ENCODE measurements at regions not wholly inside any gene's neighbourhood (a gene's known extent, or its start where the extent isn't known, plus 50 kb on each side); places are given as distances from the start of the nearest gene placed in this dataset.

DNA sequence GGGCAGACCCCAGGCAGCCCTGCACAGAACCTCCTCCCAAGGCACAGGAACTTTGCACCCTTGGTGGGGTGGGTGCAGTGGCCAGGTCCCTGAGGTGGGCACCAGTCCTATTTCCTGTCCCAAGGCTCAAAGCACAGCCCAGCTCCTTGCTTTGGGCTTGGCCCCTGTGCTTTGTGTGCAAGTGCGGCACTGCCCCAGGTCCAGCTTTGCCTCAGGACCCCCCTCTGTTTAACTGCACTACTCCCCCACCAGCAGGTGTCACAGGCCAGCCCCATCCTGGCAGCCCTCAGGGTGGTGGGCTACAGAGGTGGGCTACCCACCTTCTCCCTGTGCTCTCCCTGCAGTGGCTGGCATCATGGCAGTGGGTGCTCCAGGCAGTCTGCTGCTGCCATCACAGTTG lies 2469.0 kb downstream of the PCDH7 start:
- intact Hi-C loops (cut with DNase I): no loop called here
- DNase-seq (no peak), ATAC-seq (no peak)

DNA sequence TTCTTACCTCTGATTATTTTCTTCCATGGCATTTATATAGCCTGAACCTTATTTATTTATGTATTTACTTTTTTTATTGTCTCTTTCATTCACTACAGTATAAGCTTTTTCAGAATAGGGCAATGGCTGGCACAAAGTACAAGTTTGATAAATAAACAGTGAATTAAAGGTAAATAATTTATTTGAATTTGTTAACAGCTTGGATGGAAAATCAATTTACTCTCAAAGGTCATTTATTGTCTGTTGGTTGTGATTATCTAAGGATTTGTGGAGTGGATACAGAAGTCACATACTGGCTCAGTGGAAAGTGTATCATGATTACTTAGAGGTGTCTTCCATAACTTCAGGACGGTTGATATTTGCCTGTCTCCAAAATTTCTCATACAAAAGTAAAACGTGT lies 2472.9 kb downstream of the PCDH7 start:
- ATAC-seq (no peak), DNase-seq (no peak)
- intact Hi-C loops (cut with DNase I): no loop called here

DNA sequence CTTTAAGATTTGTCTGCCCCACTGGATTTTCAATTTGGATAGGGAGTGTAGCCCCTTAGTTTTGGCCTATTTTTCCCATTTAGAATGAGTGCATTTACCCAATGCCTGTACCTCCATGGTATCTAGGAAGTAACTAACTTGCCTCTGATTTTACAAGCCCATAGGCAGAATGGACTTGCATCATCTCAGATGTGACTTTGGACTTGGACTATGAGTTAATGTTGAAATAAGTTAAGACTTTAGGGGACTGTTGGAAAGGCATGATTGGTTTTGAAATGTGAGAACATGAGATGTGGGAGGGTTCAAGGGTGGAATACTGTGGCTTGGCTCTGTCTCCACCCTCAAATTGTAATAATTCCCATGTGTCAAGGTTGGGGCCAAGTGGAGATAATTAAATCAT lies 2480.2 kb downstream of the PCDH7 start:
- DNase-seq: no peak
- no peak for ATAC-seq
- intact Hi-C loops (cut with DNase I): no loop called here

DNA sequence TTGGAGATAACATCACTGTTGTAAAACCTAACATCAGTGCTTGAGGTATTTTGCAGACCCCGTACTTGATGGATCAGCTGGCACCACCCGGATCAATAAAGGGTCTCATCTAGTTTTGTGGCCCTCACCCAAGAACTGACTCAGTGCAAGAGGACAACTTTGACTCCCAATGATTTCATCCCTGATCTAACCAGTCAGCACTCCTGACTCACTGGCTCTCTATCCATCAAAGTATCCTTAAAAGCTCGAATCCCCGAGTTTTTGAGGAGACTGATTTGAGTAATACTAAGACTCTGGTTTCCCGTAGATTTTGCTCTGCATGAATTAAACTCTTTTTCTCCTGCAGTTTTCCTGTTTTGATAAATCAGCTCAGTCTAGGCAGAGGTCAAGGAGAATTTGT lies 2498.1 kb downstream of the PCDH7 start:
- ATAC-seq (no peak), DNase-seq (no peak)
- intact Hi-C loops (cut with DNase I): no loop called here

DNA sequence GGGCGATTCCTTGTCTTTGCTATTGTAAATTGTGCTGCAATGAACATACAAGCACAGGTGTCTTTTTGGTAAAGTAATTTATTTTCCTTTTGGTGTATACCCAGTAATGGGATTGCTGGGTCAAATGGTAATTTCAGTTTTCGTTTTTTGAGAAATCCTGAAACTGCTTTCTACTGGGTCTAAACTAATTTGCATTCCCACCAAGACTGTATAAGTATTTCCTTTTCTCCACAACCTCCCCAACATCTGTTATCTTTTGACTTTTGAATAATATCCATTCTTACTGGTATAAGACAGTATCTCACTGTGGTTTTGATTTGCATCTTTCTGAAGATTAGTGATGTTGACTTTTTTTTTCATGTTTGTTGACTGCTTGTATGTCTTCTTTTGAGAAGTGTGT lies 2506.0 kb downstream of the PCDH7 start:
- intact Hi-C loops (cut with DNase I): no loop called here
- ATAC-seq: no peak

DNA sequence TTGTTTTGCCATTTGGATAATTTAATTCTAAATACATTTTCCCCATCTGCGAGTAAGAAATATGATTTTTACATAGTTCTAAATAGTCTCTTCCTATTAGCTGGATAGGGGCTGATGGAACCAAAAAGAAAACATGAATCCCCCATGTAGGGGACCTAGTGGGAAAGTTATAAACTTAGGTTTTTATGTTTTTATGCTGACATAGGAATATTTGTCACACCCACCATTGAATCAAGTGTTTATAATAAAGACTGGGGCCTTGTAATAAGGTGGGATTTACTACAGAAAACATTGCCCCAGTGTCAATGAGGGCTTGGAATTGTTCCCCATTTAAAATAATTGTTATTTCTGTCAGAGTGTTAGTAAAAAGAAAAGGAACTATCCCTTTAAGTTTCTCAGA lies 2506.6 kb downstream of the PCDH7 start:
- ATAC-seq (no peak), DNase-seq (no peak)
- intact Hi-C loops (cut with DNase I): no loop called here

More for the DNA sequence above, 2506.0 kb downstream of the PCDH7 start:
- no peak for DNase-seq

DNA sequence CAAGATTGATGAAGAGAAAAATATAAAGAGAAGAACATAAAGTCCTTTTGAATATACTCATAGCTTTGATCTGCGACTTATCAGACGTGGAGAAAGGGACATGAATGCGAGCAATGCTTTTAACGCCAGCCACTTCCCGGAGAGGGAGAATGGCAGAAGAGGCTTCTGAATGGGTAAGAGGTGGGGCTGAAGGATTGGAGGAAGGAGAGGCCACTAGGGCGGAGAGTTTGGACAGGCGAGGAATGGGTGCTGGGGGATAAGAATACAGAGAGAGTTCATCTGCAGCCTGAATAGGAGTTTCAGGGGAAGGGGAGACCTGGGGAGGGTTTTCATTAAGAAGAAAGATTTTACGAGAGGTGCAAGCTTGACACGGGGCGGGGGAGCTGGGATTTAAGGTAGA lies 2534.9 kb downstream of the PCDH7 start:
- DNase-seq (no peak), ATAC-seq (no peak)
- intact Hi-C loops (cut with DNase I): no loop called here

DNA sequence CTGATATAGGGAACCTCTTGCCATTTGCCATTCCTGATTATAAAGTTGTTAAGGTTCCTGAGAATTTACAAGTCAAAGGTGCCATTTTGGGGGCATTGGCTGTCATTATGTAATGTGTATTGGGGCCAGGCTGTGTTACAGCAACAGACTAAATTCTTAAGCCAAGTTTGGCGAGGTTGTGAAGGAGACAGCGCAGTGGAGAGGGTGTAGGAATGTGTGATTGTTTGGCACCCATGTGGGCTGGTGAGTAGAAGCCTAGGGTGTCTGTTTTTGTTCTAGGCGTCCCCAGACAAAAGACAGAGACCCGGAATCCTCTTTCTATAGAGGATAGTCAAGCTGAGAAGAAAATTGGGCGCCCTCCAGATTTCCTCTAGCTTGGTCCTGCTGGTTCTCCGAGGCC lies 2535.3 kb downstream of the PCDH7 start:
- DNase-seq: no peak
- ATAC-seq: no peak

DNA sequence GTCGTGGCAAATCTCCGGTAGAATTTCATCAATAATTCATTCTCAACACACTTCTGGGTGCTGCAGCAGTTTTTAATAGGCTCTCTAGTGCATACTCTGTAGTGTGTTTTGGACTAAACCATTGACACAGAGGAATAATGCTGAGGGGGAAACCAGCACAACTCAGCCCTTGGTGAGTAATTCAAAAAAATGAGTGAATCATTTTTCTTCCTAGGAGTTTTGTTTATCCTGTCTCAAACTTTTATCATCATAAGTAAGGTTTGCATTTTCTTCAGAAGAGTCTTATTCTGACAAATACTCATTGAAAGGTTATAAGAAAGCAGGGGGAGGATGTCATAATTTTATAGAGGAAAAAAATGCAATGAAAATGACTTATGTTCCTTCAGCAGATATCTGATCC lies 2542.7 kb downstream of the PCDH7 start:
- no peak for DNase-seq
- peak in 1 of 2 donors; percentile 74 for ATAC-seq
- intact Hi-C loops (cut with DNase I): no loop called here

More for the DNA sequence above, 2535.3 kb downstream of the PCDH7 start:
- intact Hi-C loops (cut with DNase I): no loop called here

DNA sequence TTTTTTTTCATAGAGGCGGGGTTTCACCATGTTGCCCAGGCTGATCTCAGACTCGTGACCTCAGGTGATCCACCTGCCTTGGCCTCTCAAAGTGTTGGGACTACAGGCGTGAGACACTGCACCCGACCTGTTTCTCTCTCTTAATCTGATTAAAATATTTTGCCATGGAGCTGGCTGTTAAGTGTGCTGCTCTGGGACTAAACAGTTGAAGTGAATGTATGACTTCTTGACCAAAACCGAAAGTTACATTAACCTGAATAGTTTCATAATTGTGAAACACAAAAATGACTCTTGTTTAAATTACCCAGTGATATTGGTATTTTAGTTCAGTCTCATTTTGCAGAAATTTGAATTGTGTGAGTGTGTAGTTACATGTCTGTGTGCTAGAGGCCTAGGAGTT lies 2548.6 kb downstream of the PCDH7 start:
- DNase-seq: no peak
- no peak for ATAC-seq

DNA sequence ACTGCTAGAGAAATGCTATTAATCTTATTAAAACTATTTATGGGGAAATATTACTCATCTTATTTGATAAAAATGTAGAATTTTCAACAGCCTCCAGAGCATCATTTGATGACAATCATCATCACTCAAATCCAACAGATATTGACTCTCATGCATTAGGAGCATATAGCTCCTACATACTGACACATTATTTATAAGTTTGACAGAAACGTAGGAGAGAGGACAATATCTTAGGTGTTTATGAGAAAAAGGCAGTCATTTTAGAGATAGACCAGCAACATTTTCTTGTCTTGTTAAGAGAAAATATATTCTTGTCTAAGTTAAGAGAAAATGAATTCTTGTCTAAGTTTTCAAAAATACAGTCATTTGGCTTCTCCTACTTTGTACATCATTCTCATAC lies 2550.2 kb downstream of the PCDH7 start:
- ATAC-seq: no peak

More for the DNA sequence above, 2548.6 kb downstream of the PCDH7 start:
- intact Hi-C loops (cut with DNase I): no loop called here

DNA sequence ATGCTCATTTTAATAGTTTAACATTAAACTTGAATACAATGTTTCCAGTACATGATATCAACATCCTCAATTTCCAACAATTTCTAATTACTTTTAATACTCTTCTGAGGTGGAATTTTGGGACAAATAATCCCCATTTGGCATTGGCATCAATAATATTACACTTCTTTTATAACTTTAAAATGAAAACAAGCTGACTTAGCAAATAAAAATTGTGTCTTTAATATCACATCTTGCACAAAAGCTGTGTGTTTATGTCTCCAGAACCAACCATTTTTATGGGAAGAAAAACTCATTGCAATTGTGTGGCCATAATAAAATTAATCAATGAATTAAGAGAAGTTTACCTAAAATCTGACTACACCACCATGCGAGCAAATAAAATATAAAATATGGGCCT lies 2552.6 kb downstream of the PCDH7 start:
- ATAC-seq (no peak), DNase-seq (no peak)
- intact Hi-C loops (cut with DNase I): no loop called here

More for the DNA sequence above, 2550.2 kb downstream of the PCDH7 start:
- intact Hi-C loops (cut with DNase I): no loop called here
- no peak for DNase-seq

DNA sequence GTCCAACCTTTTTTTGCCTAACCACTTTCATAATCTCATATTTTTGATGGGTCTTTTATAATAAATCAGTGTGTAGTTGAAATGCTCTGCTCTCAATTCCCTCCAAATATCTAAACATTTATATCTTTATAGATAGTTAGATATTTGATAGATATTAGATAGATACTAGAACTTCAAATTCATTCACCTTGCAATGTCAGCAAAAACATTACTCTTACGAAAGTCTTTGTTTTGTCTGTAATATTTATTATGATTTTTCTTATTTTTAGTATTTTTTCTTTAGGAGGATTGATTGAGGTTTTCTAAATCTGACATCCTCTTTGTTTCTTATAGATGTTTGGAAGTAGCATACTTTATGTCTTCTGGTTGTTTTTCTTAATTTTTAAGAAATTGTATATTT lies 2563.6 kb downstream of the PCDH7 start:
- intact Hi-C loops (cut with DNase I): no loop called here
- DNase-seq (no peak), ATAC-seq (no peak)

DNA sequence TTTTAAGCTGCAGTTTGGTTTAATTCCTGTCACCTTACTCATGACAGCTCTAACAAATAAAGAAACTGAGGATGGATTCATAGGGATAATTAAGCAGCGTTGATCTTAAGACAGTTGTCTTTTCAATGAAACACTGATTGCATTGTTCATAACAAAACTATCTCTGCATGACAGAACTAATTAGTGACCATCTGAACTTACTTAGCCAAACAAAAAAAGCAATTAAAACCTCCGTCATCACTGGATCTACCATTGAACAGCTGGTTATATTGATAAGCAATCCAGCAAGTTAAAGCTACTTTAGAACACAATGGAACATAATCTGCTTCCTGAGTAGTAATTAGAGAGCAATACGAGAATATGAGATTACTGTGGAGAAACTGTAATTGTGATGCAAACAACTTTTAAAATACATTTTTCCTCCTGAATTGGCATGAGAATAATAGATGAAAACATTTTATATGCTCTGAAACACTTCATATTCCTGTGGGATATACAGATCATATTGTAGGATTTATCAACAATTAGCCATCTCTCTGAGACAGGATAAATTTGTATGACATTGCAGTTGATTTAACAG lies 2576.8 kb downstream of the PCDH7 start:
- DNase-seq: no peak
- ATAC-seq: no peak
- intact Hi-C loops (cut with DNase I): no loop called here

DNA sequence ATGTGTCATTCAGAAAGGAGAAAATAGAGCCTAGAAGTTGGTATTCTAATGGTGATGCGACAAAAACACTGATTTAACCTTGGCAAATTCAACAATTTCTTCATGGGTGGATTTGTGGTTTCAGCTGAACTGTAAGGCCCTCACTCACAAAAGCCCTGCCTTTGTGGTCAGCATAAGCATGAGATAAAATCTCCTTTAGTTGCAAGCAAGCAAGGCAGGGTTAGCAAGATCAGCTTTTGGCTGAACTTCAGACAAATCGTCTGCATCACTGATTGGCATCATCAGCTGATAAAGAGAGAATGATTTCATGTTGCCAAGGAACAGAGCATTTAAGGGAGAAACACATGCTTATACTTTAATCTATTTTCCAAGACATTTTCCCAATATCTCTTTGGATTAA lies 2582.2 kb downstream of the PCDH7 start:
- ATAC-seq: no peak
- DNase-seq: no peak
- intact Hi-C loops (cut with DNase I): no loop called here

DNA sequence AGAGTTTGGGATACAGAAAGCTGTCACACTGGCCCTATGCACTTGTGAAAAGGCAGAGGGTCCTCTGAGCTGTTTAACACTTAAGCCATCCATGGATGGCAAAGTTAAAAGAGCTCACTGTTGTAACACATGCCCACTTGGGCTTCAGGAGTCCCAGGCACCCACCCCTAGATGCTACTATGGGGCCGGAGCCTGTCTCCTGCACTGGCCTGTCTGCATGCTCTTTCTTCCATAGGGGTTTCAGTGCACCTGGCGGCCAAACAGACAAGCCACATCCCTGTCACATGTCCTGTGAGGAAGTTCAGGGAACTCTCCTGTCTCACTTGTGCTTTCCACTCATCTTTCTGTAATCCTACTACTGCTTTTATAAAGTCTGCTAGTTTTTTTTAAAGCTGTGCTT lies 2586.0 kb downstream of the PCDH7 start:
- intact Hi-C loops (cut with DNase I): no loop called here
- ATAC-seq: no peak
- DNase-seq: no peak

DNA sequence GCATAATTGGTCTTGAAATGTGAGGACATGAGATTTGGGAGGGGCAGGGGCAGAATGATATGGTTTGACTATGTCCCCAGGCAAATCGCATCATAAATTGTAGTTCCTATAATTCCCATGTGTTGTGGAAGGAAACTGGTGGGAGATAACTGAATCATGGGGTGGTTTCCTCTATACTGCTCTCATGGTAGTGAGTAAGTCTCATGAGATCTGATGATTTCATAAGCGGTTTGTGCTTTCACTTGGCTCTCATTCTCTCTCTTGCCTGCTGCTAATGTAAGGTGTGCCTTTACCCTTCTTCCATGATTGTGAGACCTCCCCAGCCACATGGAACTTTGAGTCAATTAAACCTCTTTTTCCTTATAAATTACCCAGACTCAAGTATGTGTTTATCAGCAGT lies 2595.9 kb downstream of the PCDH7 start:
- intact Hi-C loops (cut with DNase I): no loop called here
- DNase-seq (no peak), ATAC-seq (no peak)

DNA sequence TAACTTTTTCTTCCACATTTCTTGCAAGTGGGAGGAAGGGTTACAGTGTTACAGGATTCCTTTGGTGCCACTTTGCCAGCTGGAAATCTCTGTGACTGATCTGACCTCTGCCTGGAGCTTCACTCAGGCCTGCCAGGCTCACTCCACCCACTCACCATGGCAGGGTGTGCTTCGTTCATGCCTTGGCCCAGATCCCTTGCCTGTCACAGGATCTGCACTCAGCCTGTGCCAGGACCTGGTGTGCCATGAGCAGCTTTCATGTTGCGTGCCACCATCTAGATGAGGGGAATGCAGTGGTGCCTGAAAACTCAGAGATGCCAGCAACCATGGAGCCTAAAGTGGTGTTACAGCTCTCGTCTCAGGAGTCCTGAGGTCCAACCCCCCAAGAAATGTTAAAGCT lies 2596.4 kb downstream of the PCDH7 start:
- ATAC-seq: no peak
- intact Hi-C loops (cut with DNase I): no loop called here
- no peak for DNase-seq

DNA sequence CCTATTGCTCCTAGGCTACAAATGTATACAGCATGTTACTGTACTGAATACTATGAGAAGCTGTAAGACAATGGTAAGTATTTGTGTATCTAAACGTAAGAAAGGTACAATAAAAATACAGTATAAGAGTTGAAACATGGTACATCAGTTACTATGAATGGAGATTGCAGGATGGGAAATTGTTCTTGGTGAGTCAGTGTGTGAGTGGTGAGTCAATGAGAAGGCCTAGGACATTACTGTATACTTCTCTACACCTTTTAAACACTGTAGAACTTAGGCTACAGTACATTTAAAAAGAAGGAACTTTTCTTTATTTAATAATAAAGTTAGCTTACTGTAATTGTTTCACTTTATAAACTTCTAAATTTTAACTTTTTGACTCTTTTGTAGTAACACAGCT lies 2603.2 kb downstream of the PCDH7 start:
- intact Hi-C loops (cut with DNase I): no loop called here
- ATAC-seq (no peak), DNase-seq (no peak)

DNA sequence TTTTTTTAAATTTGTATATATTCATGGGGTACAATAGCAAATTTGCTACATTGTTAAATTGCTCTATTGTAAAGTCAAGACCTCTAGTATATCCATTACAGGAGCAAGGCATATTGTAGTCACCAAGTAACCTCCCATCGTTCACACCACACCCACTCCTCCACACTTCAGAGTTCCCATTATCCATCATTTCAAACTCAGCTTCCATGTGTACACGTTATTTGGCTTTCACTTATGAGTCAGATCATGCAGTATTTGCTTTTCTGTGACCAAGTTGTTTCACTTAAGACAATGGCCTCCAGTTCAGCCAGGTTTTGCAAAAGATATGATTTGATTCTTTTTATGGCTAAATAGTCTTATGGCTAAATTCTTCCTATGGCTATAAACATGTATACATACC lies 2614.2 kb downstream of the PCDH7 start:
- intact Hi-C loops (cut with DNase I): no loop called here
- DNase-seq: no peak
- no peak for ATAC-seq

DNA sequence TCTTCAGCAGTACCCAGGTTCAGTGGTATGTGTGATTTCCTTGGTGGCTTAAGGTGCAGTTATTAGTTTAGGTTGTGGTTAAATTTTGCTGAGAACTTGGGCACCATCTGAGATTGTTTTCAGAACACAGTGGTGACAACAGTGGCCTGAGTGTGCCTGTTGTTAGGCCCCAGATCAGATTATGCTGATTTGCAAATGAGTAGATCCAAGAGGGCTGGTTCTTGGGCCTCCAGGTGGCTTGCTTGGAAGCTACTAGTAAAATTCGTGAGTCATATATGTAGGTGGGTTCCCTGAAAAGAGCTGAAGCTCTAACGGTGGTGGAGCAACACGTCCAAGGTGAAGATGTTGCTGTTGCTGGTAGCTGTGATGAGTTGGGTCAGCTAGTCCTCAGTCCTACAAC lies 2619.6 kb downstream of the PCDH7 start:
- no peak for ATAC-seq
- no peak for DNase-seq
- intact Hi-C loops (cut with DNase I): no loop called here

DNA sequence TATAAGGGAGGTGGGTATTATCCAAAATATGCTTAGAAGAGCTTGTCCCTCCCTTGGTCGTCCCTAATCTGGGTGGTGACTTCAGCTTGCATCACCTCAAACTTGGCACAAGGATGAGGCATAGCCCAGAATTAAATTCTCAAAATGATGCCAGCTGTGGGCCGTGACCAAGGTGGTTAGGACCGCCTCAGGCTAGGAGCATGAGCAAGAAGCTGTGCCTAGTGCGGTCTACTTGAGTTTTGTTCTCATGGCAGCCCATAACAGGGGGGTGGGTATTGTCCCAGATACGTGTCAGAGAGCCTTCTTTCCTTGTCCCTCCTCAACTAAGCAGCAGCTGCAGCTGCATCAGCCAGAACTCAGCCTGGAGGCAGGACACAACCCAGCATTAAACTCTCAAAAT lies 2620.0 kb downstream of the PCDH7 start:
- intact Hi-C loops (cut with DNase I): no loop called here
- no peak for ATAC-seq
- DNase-seq: no peak

Measured in left cardiac atrium (tissue), 4 donors.